ENCODE measurements at regions not wholly inside any gene's neighbourhood (a gene's known extent, or its start where the extent isn't known, plus 50 kb on each side); places are given as distances from the start of the nearest gene placed in this dataset.
"Not testable (repeated sequence)": the region's sequence is repeated elsewhere in the genome, so short reads cannot be mapped to it uniquely, and the experiment has no call there.

DNA sequence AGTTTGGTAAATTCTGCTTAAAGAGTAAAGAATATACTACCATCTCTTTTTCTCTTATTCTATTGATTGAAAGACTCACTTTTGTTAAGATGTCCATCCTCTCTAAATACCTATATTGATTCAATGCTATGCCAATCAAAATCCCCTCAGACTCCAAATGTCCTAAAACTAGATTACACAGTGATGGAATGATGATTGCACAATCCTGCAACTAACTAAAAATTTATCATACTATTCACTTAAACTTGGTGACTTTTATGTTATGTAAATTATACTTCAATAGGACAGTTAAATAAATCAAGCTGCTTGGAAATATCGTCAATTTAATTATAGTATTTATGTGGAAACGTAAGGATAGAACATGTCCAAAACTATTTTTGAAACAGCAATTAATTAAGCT, 2765.1 kb upstream of the PCDH20 start:
- Histone ChIP-seq H3K4me1 (ENCODE audit: control insufficient read depth, insufficient read depth, low read length) (no peaks in the 10 kb centered on the region), H3K9me3 (ENCODE audit: control insufficient read depth, insufficient read depth, low read length) (no peaks in the 10 kb centered on the region), H3K27me3 (ENCODE audit: control insufficient read depth, insufficient read depth, low read length) (no peaks in the 10 kb centered on the region), H3K27ac (ENCODE audit: low read length) (no peak overlapping the region), H3K4me3 (ENCODE audit: low read length) (no peak overlapping the region), H3K36me3 (ENCODE audit: control insufficient read depth, insufficient read depth, low read length) (no peaks in the 10 kb centered on the region)
- WGBS (ENCODE audit: insufficient coverage, insufficient read length), result no CpG with 5 or more reads among the region's 2 CpGs
- DNase-seq (ENCODE audit: low read depth, low spot score), result no peak

DNA sequence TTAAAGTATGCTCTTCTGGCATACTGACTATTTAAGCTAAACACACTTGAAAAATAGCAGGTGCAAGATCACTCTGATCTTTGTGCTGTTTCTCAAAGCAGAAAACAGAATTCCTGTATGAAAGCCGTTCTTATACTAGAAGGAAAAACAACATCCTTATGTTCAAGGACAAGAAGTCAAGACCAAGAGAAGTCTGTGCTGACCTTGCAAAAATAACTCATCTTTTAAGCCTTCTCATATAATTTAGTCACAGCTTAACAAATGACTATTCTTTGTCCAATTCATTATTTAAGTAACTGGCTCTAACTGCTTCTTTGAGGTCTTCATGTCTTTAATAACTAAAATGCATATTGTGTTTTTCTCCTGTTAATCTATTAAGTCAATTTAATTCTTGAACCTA, 2750.2 kb upstream of the PCDH20 start:
- Histone ChIP-seq H3K27ac (ENCODE audit: low read length) (no peak overlapping the region), H3K4me3 (ENCODE audit: low read length) (no peak overlapping the region), H3K9me3 (ENCODE audit: control insufficient read depth, insufficient read depth, low read length) (no peaks in the 10 kb centered on the region), H3K27me3 (ENCODE audit: control insufficient read depth, insufficient read depth, low read length) (no peaks in the 10 kb centered on the region), H3K36me3 (ENCODE audit: control insufficient read depth, insufficient read depth, low read length) (no peaks in the 10 kb centered on the region), H3K4me1 (ENCODE audit: control insufficient read depth, insufficient read depth, low read length) (no peaks in the 10 kb centered on the region)
- whole genome bisulfite sequencing (ENCODE audit: insufficient coverage, insufficient read length), result no CpG with 5 or more reads among the region's 1 CpG
- no peak for DNase-seq (ENCODE audit: low read depth, low spot score)

DNA sequence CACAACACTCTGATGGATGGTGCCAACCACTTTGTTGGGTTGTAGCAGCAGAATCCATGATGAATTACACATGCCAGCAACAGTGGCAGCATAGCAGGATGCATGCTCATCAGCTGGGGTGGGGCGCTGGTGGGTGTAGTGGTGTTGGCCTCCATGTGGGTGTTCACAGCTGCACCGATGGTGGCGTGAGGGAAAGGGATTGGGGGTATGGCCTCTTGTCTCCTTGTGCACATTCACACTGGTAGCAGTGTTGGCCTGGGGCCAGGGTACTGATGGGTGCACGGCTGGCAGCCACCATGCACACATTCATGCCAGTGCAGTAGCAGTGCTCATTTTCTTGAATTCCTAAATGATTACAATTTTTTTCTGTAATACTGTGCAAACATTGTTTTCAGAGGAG, 2748.8 kb upstream of the PCDH20 start:
- WGBS (ENCODE audit: insufficient coverage, insufficient read length), result no CpG with 5 or more reads among the region's 4 CpGs
- Histone ChIP-seq H3K27me3 (ENCODE audit: control insufficient read depth, insufficient read depth, low read length) (no peaks in the 10 kb centered on the region), H3K4me1 (ENCODE audit: control insufficient read depth, insufficient read depth, low read length) (no peaks in the 10 kb centered on the region), H3K4me3 (ENCODE audit: low read length) (no peak overlapping the region), H3K9me3 (ENCODE audit: control insufficient read depth, insufficient read depth, low read length) (no peaks in the 10 kb centered on the region), H3K36me3 (ENCODE audit: control insufficient read depth, insufficient read depth, low read length) (no peaks in the 10 kb centered on the region), H3K27ac (ENCODE audit: low read length) (no peak overlapping the region)
- DNase-seq (ENCODE audit: low read depth, low spot score), result no peak

DNA sequence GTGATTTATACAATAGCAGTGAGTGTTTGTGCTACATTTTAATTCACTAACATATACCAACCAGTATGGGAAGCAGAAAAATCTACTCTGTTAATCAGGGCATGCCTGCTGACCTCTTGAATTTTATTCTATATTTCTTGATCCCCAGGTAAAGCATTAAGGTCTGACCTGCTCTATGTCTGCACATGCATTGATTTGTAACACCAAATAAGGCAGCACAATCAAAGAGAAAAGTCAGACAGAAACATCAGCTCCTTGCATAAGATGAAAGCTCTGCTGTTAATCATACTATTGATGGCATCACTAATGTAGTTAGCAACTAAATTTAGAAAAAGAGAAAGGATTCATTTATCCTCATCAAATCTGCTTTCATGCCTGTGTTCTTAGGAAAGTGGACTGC, 2744.8 kb upstream of the PCDH20 start:
- no peak overlapping the region for H3K27ac ChIP-seq (ENCODE audit: low read length)
- no peaks in the 10 kb centered on the region for H3K36me3 ChIP-seq (ENCODE audit: control insufficient read depth, insufficient read depth, low read length)
- no peaks in the 10 kb centered on the region for H3K9me3 ChIP-seq (ENCODE audit: control insufficient read depth, insufficient read depth, low read length)
- DNase-seq (ENCODE audit: low read depth, low spot score), result no peak
- H3K27me3 ChIP-seq (ENCODE audit: control insufficient read depth, insufficient read depth, low read length), result no peaks in the 10 kb centered on the region
- H3K4me1 ChIP-seq (ENCODE audit: control insufficient read depth, insufficient read depth, low read length), result no peaks in the 10 kb centered on the region
- H3K4me3 ChIP-seq (ENCODE audit: low read length), result no peak overlapping the region

DNA sequence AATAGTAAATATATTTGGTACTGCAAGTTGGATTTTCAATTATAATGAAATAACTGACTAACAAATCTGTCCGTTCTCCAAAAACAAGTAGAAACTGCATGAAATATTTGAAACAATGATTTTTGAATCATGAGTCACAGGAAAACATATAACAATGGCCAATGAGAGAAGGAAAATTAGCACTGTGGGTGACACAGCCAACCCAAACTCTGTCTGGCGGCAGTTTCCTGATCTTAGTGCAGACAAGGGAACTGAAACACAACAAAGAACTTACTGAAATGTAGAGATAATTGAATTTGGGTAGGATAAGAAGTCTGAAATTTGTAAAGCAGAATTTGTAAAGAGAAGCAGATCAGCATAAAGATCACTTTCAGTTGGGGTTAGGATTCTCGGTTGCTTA, 2743.3 kb upstream of the PCDH20 start:
- H3K4me1 ChIP-seq (ENCODE audit: control insufficient read depth, insufficient read depth, low read length), result no peaks in the 10 kb centered on the region
- H3K36me3 ChIP-seq (ENCODE audit: control insufficient read depth, insufficient read depth, low read length), result no peaks in the 10 kb centered on the region
- no peak overlapping the region for H3K4me3 ChIP-seq (ENCODE audit: low read length)
- no peak overlapping the region for H3K27ac ChIP-seq (ENCODE audit: low read length)
- WGBS (ENCODE audit: insufficient coverage, insufficient read length), result no CpG with 5 or more reads among the region's 3 CpGs
- H3K9me3 ChIP-seq (ENCODE audit: control insufficient read depth, insufficient read depth, low read length), result no peaks in the 10 kb centered on the region
- no peak for DNase-seq (ENCODE audit: low read depth, low spot score)
- H3K27me3 ChIP-seq (ENCODE audit: control insufficient read depth, insufficient read depth, low read length), result no peaks in the 10 kb centered on the region

DNA sequence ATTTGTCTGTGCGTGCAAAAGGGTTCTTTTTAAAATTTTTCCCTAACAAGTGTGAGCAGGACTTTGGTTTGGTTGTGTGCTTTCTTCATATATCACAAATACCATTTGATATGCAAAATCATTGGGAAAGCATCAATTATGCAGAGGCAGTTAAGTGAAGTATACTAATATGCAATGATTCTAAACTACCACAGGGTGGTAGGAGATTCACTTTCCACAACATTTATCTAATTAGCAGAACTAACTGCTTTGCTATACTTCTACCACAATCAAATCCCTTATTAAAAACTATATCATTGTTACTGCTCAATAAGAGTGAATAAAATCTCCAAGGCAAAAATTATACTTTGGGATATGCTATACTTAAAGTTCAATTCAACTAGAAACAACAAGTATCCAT, 2738.9 kb upstream of the PCDH20 start:
- Histone ChIP-seq H3K27me3 (ENCODE audit: control insufficient read depth, insufficient read depth, low read length) (no peaks in the 10 kb centered on the region), H3K27ac (ENCODE audit: low read length) (no peak overlapping the region), H3K4me1 (ENCODE audit: control insufficient read depth, insufficient read depth, low read length) (no peaks in the 10 kb centered on the region), H3K36me3 (ENCODE audit: control insufficient read depth, insufficient read depth, low read length) (no peaks in the 10 kb centered on the region), H3K4me3 (ENCODE audit: low read length) (no peak overlapping the region), H3K9me3 (ENCODE audit: control insufficient read depth, insufficient read depth, low read length) (no peaks in the 10 kb centered on the region)
- WGBS (ENCODE audit: insufficient coverage, insufficient read length), result no CpG with 5 or more reads among the region's 1 CpG
- DNase-seq (ENCODE audit: low read depth, low spot score), result no peak

DNA sequence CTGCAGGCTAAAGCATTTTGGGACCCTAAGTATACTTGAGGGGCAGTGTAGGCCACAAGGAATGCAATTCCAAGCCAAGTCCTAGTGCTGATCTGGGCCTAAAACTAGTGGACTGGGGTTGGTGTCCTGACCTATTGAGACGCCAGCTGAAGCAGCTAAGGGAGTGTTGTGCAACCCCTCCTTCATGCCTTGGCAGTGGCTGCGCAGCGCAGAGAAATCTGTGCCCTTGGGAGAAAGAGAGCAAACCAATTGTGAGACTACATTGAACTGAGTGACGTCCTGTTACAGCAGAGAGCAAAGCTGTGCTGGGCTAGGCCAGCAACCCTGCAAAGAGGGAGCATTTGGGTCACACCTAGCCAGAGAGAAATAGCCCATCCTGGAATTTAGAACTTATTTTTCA, 2715.0 kb upstream of the PCDH20 start:
- no peaks in the 10 kb centered on the region for H3K36me3 ChIP-seq (ENCODE audit: control insufficient read depth, insufficient read depth, low read length)

DNA sequence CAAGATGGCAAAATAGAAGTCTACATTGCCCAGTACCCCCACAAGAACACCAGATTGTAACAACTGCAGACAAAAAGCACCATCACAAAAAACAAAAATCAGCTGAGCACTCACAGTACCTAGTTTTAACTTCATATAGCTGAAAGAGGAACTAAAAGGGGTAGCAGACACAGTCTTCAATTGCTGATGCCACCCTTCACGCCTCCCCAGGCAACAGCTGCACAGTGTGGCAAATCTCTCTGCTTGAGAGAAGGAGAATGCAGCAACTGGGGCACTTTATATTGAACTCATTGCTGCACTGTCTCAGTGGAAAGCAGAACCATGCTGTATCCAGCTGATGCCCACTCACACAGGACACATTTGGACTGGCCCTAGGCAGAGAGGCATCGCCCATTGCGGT, 2714.5 kb upstream of the PCDH20 start:
- WGBS (ENCODE audit: insufficient coverage, insufficient read length), result no CpG with 5 or more reads among the region's 3 CpGs
- Histone ChIP-seq H3K27ac (ENCODE audit: low read length) (no peak overlapping the region), H3K9me3 (ENCODE audit: control insufficient read depth, insufficient read depth, low read length) (no peaks in the 10 kb centered on the region), H3K27me3 (ENCODE audit: control insufficient read depth, insufficient read depth, low read length) (no peaks in the 10 kb centered on the region), H3K4me3 (ENCODE audit: low read length) (no peak overlapping the region), H3K36me3 (ENCODE audit: control insufficient read depth, insufficient read depth, low read length) (no peaks in the 10 kb centered on the region), H3K4me1 (ENCODE audit: control insufficient read depth, insufficient read depth, low read length) (no peaks in the 10 kb centered on the region)
- no peak for DNase-seq (ENCODE audit: low read depth, low spot score)

More for the DNA sequence above, 2715.0 kb upstream of the PCDH20 start:
- Histone ChIP-seq H3K27me3 (ENCODE audit: control insufficient read depth, insufficient read depth, low read length) (no peaks in the 10 kb centered on the region), H3K4me3 (ENCODE audit: low read length) (no peak overlapping the region), H3K4me1 (ENCODE audit: control insufficient read depth, insufficient read depth, low read length) (no peaks in the 10 kb centered on the region), H3K9me3 (ENCODE audit: control insufficient read depth, insufficient read depth, low read length) (no peaks in the 10 kb centered on the region), H3K27ac (ENCODE audit: low read length) (no peak overlapping the region)
- WGBS (ENCODE audit: insufficient coverage, insufficient read length), result no CpG with 5 or more reads among the region's 4 CpGs
- DNase-seq (ENCODE audit: low read depth, low spot score), result no peak

DNA sequence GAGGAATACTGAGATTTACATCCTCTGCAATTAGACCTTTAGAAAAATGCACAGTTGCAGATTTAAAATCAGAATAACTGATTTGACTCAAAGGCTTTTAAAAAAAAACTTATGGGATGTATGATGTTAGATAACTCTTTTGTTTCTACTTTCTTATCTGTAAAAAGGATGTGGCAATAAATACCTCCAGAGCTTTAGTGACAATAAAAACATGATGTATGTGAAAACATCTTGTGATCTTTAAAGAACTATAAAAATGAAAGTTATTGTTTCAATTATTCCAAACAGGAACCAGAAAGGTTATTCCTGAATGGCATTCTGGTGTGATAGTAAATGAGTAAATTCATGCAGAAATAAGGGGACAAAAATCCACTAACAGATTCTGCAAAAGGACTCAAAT, 2712.2 kb upstream of the PCDH20 start:
- DNase-seq (ENCODE audit: low read depth, low spot score), result no peak
- H3K27ac ChIP-seq (ENCODE audit: low read length), result no peak overlapping the region
- H3K36me3 ChIP-seq (ENCODE audit: control insufficient read depth, insufficient read depth, low read length), result no peaks in the 10 kb centered on the region
- H3K27me3 ChIP-seq (ENCODE audit: control insufficient read depth, insufficient read depth, low read length), result no peaks in the 10 kb centered on the region
- H3K4me3 ChIP-seq (ENCODE audit: low read length), result no peak overlapping the region
- no peaks in the 10 kb centered on the region for H3K4me1 ChIP-seq (ENCODE audit: control insufficient read depth, insufficient read depth, low read length)
- no peaks in the 10 kb centered on the region for H3K9me3 ChIP-seq (ENCODE audit: control insufficient read depth, insufficient read depth, low read length)

DNA sequence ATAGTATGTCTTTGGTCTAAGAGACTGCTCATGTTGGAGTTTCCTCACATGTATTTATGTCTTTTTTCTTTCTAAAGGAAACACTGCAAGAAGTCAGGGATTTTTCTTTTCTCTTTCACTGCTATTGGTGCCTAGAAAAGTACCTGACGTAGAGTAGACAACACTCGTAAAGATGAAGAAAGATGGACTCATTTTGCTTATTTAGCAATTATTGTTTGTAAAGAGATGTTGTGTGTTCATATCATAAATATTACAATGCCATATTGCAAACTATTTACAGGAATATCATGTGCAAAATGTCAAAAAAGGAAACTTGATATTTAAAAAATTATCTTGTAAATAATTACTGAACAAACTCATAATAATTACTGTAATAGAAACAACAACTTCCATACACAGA, 2711.5 kb upstream of the PCDH20 start:
- no peaks in the 10 kb centered on the region for H3K27me3 ChIP-seq (ENCODE audit: control insufficient read depth, insufficient read depth, low read length)
- DNase-seq (ENCODE audit: low read depth, low spot score), result no peak
- no peaks in the 10 kb centered on the region for H3K36me3 ChIP-seq (ENCODE audit: control insufficient read depth, insufficient read depth, low read length)
- no CpG with 5 or more reads among the region's 2 CpGs for WGBS (ENCODE audit: insufficient coverage, insufficient read length)
- no peak overlapping the region for H3K4me3 ChIP-seq (ENCODE audit: low read length)
- H3K4me1 ChIP-seq (ENCODE audit: control insufficient read depth, insufficient read depth, low read length), result no peaks in the 10 kb centered on the region
- no peak overlapping the region for H3K27ac ChIP-seq (ENCODE audit: low read length)
- no peaks in the 10 kb centered on the region for H3K9me3 ChIP-seq (ENCODE audit: control insufficient read depth, insufficient read depth, low read length)

DNA sequence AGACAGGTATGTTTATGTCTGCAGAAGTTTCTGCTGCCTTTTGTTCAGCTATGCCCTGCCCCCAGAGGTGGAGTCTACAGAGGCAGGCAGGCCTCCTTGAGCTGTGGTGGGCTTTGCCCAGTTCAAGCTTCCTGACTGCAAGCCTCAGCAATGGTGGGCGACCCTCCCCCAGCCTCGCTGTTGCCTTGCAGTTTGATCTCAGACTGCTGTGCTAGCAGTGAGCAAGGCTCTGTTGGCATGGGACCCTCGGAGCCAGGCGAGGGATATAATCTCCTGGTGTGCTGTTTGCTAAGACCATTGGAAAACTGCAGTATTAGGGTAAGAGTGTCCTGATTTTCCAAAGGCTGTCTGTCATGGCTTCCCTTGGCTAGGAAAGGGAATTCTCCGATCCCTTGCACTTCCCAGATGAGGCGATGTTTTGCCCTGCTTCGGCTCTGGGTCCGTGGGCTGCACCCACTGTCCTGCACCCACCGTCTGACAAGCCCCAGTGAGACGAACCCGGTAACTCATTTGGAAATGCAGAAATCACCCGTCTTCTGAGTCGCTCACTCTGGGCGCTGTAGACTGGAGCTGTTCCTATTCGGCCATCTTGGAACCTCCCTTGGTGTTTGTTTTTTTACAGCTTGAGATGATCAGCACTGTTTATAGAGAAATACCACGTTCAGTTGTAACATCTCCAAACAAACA, 2705.5 kb upstream of the PCDH20 start:
- WGBS (ENCODE audit: insufficient coverage, insufficient read length), result no CpG with 5 or more reads among the region's 16 CpGs
- H3K4me3 ChIP-seq (ENCODE audit: low read length); H3K4me1 ChIP-seq (ENCODE audit: control insufficient read depth, insufficient read depth, low read length); H3K27me3 ChIP-seq (ENCODE audit: control insufficient read depth, insufficient read depth, low read length); H3K36me3 ChIP-seq (ENCODE audit: control insufficient read depth, insufficient read depth, low read length); DNase-seq (ENCODE audit: low read depth, low spot score); H3K27ac ChIP-seq (ENCODE audit: low read length); H3K9me3 ChIP-seq (ENCODE audit: control insufficient read depth, insufficient read depth, low read length): not testable (repeated sequence)

All from iPS DF 6.9 (cell line).